HepG2 (cell line): ENCODE measurements at regions not wholly inside any gene's neighbourhood (a gene's known extent, or its start where the extent isn't known, plus 50 kb on each side); places are given as distances from the start of the nearest gene placed in this dataset.

Source experiments
- ATAC-seq: fragments of 200-7000 bp; cut with Tn5 transposase; 3 replicates; pipeline ENCODE4 v1.9.1; 2020; ENCODE audit warnings: mild to moderate bottlenecking, moderate library complexity
- BruUV-seq: library from RNA; stranded (reverse); fragments of 400-500 nt; replicated peaks from 2 replicates; lab custom pipeline; 2021; lab: Mats Ljungman, UMichigan
- CTCF ChIA-PET: fragments of 300-600 bp; formaldehyde crosslinking; extraction: SDS; loops from one replicate; lab custom pipeline; 2021; ENCODE audit warnings: low total read pairs, inconsistent platforms, low intra/inter-chr PET ratio; lab: Yijun Ruan, JAX
- POLR2A ChIA-PET: fragments of 350-600 bp; sonication (Branson Sonifier 250); formaldehyde crosslinking; loops from one replicate; lab custom pipeline; 2020; ENCODE audit warnings: antibody characterized with exemption, inconsistent platforms; lab: Yijun Ruan, JAX
- DNase-seq: peaks from one replicate; pipeline ENCODE4 v3.0.0-alpha.2; 2015; ENCODE audit warnings: low spot score
- FAIRE-seq: peaks from 3 replicates; lab custom pipeline; 2011; peaks lifted over from hg19 to GRCh38; lab: Jason Lieb, UNC
- H2AFZ ChIP-seq: one replicate; pipeline ENCODE4 v1.6.1; 2011; ENCODE audit warnings: low read length, inconsistent platforms
- H3K27ac ChIP-seq: fragments of 300-600 bp; 3 replicates; pipeline ENCODE4 v1.8.0; 2011; ENCODE audit warnings: mixed run types, mild to moderate bottlenecking, mixed read lengths, low read length, inconsistent platforms; ENCODE audit not compliant: insufficient read depth; ENCODE audit errors: extremely low read length
- H3K27me3 ChIP-seq, 2 experiments: fragments of 200-600 bp in 1 of 2; 2 replicates in 1 of 2; 3 replicates in 1 of 2; pipeline versions ENCODE4 v1.6.0 to v1.8.0; 2011; ENCODE audit warnings: low read length in 2 of 2, mild to moderate bottlenecking in 2 of 2, moderate library complexity in 2 of 2, inconsistent platforms in 1 of 2; ENCODE audit not compliant: insufficient read depth in 2 of 2, control insufficient read depth in 1 of 2
- H3K36me3 ChIP-seq, 2 experiments: fragments of 200-600 bp in 1 of 2; replicated peaks in 1 of 2; 2 replicates in 1 of 2; 3 replicates in 1 of 2; pipeline versions ENCODE4 v1.5.1 to v1.8.0; 2011; ENCODE audit warnings: low read length in 2 of 2, inconsistent platforms in 1 of 2; ENCODE audit not compliant: insufficient read depth in 2 of 2, control insufficient read depth in 1 of 2
- H3K4me1 ChIP-seq: 2 replicates; pipeline ENCODE4 v1.5.1; 2012; ENCODE audit warnings: low read length, inconsistent platforms; ENCODE audit not compliant: insufficient read depth
- H3K4me2 ChIP-seq: 2 replicates; pipeline ENCODE4 v1.6.0; 2011; ENCODE audit warnings: low read depth, low read length, inconsistent platforms
- H3K4me3 ChIP-seq, 3 experiments: fragments of 200-600 bp in 1 of 3; sonication (generic), shearing (Covaris generic) in 1 of 3; replicated peaks in 1 of 3; 2 replicates each; pipeline ENCODE4 v1.5.1; 2011 to 2016; ENCODE audit warnings: low read length in 3 of 3, inconsistent platforms in 2 of 3, low read depth in 2 of 3, mild to moderate bottlenecking in 2 of 3, control low read depth in 1 of 3, mixed read lengths in 1 of 3; ENCODE audit not compliant: insufficient read depth in 1 of 3
- H3K79me2 ChIP-seq: one replicate; pipeline ENCODE4 v1.6.1; 2011; ENCODE audit warnings: low read length, inconsistent platforms; ENCODE audit not compliant: insufficient read depth
- H3K9ac ChIP-seq: 2 replicates; pipeline ENCODE4 v1.6.0; 2011; ENCODE audit warnings: mild to moderate bottlenecking, low read depth, low read length, inconsistent platforms; ENCODE audit not compliant: insufficient read depth
- H3K9me3 ChIP-seq: 2 replicates; pipeline ENCODE4 v1.5.1; 2012; ENCODE audit warnings: mild to moderate bottlenecking, low read length
- H4K20me1 ChIP-seq: 2 replicates; pipeline ENCODE4 v1.6.0; 2011; ENCODE audit warnings: inconsistent platforms, mild to moderate bottlenecking, low read length, moderate library complexity; ENCODE audit not compliant: insufficient read depth
- GTF2F1 ChIP-seq: fragments of 150-350 bp; IDR thresholded peaks from 2 replicates; pipeline ENCODE4 v1.6.1; 2014; ENCODE audit warnings: low read length
- HBP1 ChIP-seq: IDR thresholded peaks from 2 replicates; pipeline ENCODE4 v1.6.1; 2016; ENCODE audit warnings: low read depth, control low read depth
- IKZF5 ChIP-seq: IDR thresholded peaks from 2 replicates; pipeline ENCODE4 v1.6.1; 2018; ENCODE audit warnings: missing genetic modification reagents, mild to moderate bottlenecking, missing compliant biosample characterization
- ISX ChIP-seq: sonication (generic); formaldehyde crosslinking; conservative IDR thresholded peaks from 2 replicates; pipeline ENCODE4 v1.5.0; 2020; ENCODE audit warnings: missing genetic modification reagents
- JARID2 ChIP-seq: sonication (generic); formaldehyde crosslinking; IDR thresholded peaks from 2 replicates; pipeline ENCODE4 v1.8.1; 2023; ENCODE audit warnings: missing genetic modification reagents, inconsistent platforms; ENCODE audit not compliant: insufficient replicate concordance
- KLF13 ChIP-seq: sonication (generic); formaldehyde crosslinking; IDR thresholded peaks from 2 replicates; pipeline ENCODE4 v1.4.0; 2020; ENCODE audit warnings: mild to moderate bottlenecking, missing genetic modification reagents
- KLF6 ChIP-seq: IDR thresholded peaks from 2 replicates; pipeline ENCODE4 v1.8.0; 2016; ENCODE audit warnings: missing biosample characterization, missing genetic modification reagents
- MTF2 ChIP-seq: sonication (generic); formaldehyde crosslinking; IDR thresholded peaks from 2 replicates; pipeline ENCODE4 v1.5.0; 2020; ENCODE audit warnings: missing genetic modification reagents, borderline replicate concordance
- SNAPC4 ChIP-seq: sonication (generic); formaldehyde crosslinking; IDR thresholded peaks from 2 replicates; pipeline ENCODE4 v1.4.0; 2020; ENCODE audit warnings: mild to moderate bottlenecking, missing genetic modification reagents
- SOX5 ChIP-seq: IDR thresholded peaks from 2 replicates; pipeline ENCODE4 v1.6.1; 2016; ENCODE audit warnings: borderline replicate concordance
- TGIF2 ChIP-seq: IDR thresholded peaks from 2 replicates; pipeline ENCODE4 v1.6.1; 2016; ENCODE audit warnings: control low read depth, missing compliant biosample characterization
- THAP9 ChIP-seq: sonication (generic); formaldehyde crosslinking; IDR thresholded peaks from 2 replicates; pipeline ENCODE4; 2020; ENCODE audit warnings: missing genetic modification reagents, mild to moderate bottlenecking, borderline replicate concordance
- ZNF20 ChIP-seq: sonication (generic); formaldehyde crosslinking; IDR thresholded peaks from 2 replicates; pipeline ENCODE4 v1.4.0; 2020; ENCODE audit warnings: mild to moderate bottlenecking, moderate library complexity, missing genetic modification reagents
- WGBS: methylation state at CpG from one replicate; pipeline ENCODE4 v1.1.6; 2017; ENCODE audit warnings: low lambda C conversion rate; 5-methylcytosine and 5-hydroxymethylcytosine counted together
- in situ Hi-C: cut with HindIII; loops from 2 replicates; pipeline ENCODE4 v1.10.0; 2017; ENCODE audit warnings: low pct_unique_long_range_greater_than_20kb; ENCODE audit not compliant: extremely low pct_ligation_motif_present
- intact Hi-C: fragments of 100-400 bp; cut with micrococcal nuclease; formaldehyde crosslinking; loops from one replicate; pipeline ENCODE4 v1.10.0; 2022; ENCODE audit not compliant: unreplicated experiment

GRCh38 chr9:34773306-34773910 lies 63.5 kb upstream of the CCL21 start:
- WGBS: 11% methylated on average over 4 of the region's 4 CpGs
- no peak overlapping the region for H3K4me2 ChIP-seq
- ChIA-PET CTCF (no interaction called here), POLR2A (no interaction called here)
- in situ Hi-C loops (no loop called here), intact Hi-C loops (no loop called here)
- no peak overlapping the region for H3K27ac ChIP-seq
- H3K9ac ChIP-seq: no peak overlapping the region
- no peaks in the 10 kb centered on the region for H3K27me3 ChIP-seq
- no peak overlapping the region for H3K4me3 ChIP-seq
- no peak for ATAC-seq
- BruUV-seq: no TSS peak
- H3K79me2 ChIP-seq: no peaks in the 10 kb centered on the region
- H4K20me1 ChIP-seq: no peaks in the 10 kb centered on the region
- no peaks in the 10 kb centered on the region for H3K36me3 ChIP-seq
- FAIRE-seq: no peak
- H2AFZ ChIP-seq: no peak overlapping the region
- no peak for DNase-seq
- H3K9me3 ChIP-seq: no peaks in the 10 kb centered on the region
- H3K4me1 ChIP-seq: no peaks in the 10 kb centered on the region
- TF ChIP-seq HBP1 (CRISPR knock-in tag) (no peak), SOX5 (CRISPR knock-in tag) (no peak), KLF6 (CRISPR knock-in tag) (no peak), KLF13 (CRISPR knock-in tag) (no peak), SNAPC4 (CRISPR knock-in tag) (no peak), GTF2F1 (no peak), MTF2 (CRISPR knock-in tag) (no peak), ISX (CRISPR knock-in tag) (no peak), THAP9 (CRISPR knock-in tag) (no peak), IKZF5 (CRISPR knock-in tag) (no peak), TGIF2 (no peak), JARID2 (no peak), ZNF20 (CRISPR knock-in tag) (no peak)
